GM18867 (cell line): ENCODE measurements at regions not wholly inside any gene's neighbourhood (a gene's known extent, or its start where the extent isn't known, plus 50 kb on each side); places are given as distances from the start of the nearest gene placed in this dataset.
A peak's percentile ranks its signal among the peaks of the same experiment; 100 is the strongest.
"Not testable (repeated sequence)": the region's sequence is repeated elsewhere in the genome, so short reads cannot be mapped to it uniquely, and the experiment has no call there.

Experiments
- ATAC-seq: cut with Tn5 transposase; IDR thresholded peaks from one replicate; pipeline ENCODE4 v1.9.1; 2021; ENCODE audit warnings: mild to moderate bottlenecking, moderate library complexity; ENCODE audit not compliant: unreplicated experiment

DNA sequence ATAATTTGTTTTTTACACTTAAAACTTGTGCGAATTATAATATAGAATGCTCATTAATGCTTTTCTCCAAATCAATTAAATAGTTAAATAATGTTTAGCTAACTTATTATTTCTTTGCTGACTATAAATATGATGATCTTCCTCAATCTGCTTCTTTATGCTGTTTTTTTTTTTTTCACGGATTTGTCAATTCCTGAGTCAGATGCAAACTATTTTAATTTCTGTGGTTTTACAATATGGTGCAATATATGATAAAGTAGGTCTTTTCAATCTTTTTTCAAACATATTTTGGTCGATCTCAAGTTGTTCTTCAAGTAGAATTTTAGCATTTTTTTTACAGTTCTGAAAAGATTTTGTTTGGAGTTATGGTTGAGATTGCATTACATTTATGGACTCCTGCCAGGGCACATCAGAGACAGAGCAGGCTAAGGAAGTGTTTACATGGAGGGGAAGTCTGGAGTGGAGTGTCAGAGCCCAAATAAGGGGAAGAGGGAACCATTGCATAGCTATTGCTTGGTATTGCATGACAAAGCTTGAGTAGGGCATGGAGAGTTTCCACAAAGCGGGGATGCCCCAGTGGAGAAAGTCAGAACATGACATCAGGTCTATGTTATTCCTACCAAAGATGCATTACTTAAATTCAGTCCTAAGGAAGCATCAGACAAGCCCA, 204.4 kb downstream of the OTUD1 start:
- ATAC-seq, result no peak

- no peak for ATAC-seq
Measured at GRCh38 chr10:23648618-23649017, 209.7 kb downstream of the OTUD1 start.

- ATAC-seq, result no peak
Measured at GRCh38 chr10:23656735-23657134, 217.9 kb downstream of the OTUD1 start.

GRCh38 chr10:23657677-23658076, 218.8 kb downstream of the OTUD1 start:
- ATAC-seq, result no peak

DNA sequence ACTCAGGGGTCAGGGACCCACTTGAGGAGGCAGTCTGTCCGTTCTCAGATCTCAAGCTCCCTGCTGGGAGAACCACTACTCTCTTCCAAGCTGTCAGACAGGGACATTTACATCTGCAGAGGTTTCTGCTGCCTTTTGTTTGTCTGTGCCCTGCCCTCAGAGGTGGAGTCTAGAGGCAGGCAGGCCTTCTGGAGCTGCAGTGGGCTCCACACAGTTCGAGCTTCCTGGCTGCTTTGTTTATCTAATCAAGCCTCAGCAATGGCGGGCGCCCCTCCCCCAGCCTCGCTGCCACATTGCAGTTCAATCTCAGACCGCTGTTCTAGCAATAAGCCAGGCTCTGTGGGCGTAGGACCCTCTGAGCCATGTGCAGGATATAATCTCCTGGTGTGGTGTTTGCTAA, 233.0 kb downstream of the OTUD1 start:
- ATAC-seq, result not testable (repeated sequence)

GRCh38 chr10:23675585-23675984, 236.7 kb downstream of the OTUD1 start:
- ATAC-seq, result no peak

- ATAC-seq, result no peak
Measured at GRCh38 chr10:23676296-23676695, 237.4 kb downstream of the OTUD1 start.

DNA sequence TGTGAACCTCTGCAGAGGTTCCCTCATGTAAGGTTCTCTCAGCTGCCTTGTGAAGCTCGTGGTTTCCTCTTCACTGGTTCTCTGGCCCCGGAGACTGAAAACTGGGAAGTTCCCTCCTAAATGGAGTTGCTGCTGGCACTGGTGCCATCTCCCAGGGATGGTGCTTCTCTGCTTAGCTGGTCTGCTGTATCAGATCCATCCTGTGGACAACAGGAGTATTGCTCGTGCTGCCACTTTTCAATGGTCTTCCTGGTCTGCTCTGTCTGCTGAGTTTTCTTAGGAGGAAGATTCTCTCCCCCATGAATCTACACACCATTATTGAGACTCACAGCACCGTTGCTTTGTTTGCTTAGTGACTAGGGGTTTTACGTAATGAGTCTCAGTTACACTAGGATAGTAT, 247.8 kb downstream of the OTUD1 start:
- no peak for ATAC-seq

- no peak for ATAC-seq
Measured at GRCh38 chr10:23692736-23693135, 253.9 kb downstream of the OTUD1 start.

- no peak for ATAC-seq
Measured at GRCh38 chr10:23693501-23693901, 254.6 kb downstream of the OTUD1 start.

- ATAC-seq, result no peak
Measured at GRCh38 chr10:23693925-23694324, 255.1 kb downstream of the OTUD1 start.

DNA sequence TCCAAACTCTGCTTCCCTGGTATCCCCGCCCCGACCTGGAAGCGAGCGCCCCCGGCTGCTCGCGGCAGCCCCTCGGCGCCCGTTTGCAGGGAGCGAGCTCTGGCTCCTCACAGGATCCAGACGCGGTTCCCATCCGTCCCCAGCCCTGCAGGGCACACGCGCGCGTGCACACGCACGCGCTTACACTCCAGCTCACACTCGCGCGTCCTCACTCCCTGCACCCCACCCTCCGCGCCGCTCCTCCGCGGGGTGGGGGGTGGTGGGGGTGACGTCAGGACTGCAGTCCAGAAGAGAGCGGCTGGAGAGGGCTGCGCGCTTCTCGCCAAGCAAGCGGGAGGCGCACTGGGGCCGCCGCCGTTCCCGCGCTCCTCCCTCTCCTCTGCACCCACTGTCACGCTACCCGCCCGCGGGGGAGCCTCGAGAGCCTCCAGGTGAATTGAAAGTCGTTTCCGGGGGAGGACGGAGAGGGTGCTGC, 255.6 kb downstream of the OTUD1 start:
- ATAC-seq, result no peak

DNA sequence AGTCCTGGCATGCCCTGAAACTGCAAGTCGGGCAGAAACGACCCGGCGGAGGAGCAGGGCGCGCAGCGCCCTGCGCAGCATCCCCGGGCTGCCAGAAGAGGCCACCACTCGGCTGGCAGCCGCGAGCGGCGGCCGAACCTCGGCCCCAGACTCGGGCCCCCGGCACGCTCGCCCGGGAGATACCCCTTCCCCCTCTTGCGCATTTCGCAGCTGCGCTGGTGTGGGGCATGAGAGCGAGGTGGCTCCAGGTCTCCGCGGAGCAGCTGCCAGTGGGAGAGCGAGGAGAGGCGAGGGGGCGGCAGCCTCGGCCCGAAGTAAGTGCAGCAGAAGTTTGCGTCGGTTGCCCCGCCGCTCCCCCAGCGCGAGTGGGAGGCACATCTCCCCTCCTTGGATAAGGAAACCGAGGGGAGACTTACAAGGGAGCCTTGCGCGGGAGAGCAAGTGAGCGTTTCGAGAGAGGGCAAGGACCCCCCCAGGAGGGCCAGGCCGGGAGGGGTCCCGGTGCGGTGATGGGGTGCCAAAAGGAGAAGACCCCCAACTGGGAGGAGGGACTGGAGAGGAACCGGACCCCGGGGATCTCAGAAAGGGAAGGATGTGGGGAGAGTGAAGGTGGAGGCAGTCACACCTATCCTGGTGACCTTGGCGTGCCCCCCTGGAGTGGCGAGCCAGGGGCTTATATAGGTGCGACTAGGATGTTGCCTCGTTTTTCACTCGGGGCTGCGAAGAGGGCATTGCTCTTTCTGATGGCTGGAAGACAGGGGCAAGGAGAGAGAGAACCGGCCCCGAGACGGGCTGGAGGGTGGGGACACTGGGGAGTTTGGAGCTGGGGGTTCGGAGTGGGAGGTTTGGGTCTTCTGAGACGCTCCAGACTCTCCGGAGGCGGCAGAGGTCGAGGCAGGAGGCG, 256.3 kb downstream of the OTUD1 start:
- ATAC-seq, result no peak

GRCh38 chr10:23695825-23696420, 257.0 kb downstream of the OTUD1 start:
- ATAC-seq, result no peak

- no peak for ATAC-seq
Measured at GRCh38 chr10:23696476-23696875, 257.6 kb downstream of the OTUD1 start.

DNA sequence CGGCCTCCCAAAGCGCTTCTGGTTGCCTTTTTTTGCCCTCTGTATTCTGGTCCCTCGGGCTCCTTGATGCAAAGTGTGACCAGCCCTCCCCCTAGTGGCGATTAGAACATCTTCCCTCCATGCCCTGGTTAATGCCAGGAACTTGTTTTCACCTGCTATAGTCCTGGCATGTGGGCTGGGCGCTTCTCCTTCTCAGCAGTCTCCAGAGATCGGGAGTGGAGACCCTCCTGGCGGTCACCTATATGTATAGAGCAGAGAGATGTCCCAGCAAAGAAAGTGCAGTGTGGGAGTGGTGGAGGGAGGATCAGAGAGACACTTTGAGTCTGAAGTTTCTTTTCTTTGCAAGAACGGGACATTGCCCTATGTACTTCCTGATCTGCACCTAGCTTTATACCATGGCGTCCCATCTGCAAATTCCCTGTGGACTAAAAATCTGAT, 264.1 kb downstream of the OTUD1 start:
- peak; percentile 98 for ATAC-seq

DNA sequence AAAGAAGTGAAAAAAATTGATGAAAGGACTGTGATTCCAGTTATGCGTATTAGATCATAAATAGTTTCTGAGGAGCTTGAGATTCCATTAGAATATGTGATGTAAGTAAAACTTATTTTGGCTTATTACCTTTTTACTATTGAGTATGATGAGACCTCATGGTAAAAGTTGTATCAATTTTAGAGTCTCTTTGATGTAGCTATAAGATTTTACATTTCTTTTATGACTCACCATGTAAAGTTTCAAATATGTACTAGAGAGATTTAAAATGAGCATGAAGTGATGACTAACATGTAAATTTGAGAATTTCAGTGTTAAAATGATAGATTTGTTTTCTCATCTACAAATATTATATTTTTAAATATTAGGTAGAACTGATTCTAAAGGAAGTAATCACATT, 276.5 kb downstream of the OTUD1 start:
- no peak for ATAC-seq

DNA sequence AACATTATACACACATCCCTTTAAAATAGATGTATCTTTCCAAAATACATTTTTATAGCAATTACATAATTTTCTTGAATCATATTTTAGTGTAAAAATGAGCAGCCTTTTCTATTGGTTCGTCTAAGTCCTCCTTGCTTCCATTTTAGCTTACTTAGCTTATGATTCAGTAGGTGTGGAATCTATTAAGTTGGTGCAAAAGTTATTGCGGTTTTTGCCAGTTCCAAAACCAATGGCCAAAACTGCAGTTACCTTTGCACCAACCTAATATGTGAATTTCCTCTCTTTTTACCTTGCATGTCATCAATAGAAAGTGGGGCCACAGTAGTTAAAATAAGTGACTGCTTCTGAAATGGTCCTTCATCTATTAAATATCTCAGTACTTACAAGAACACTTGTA, 279.0 kb downstream of the OTUD1 start:
- no peak for ATAC-seq

- ATAC-seq, result no peak
Measured at GRCh38 chr10:23718946-23719345, 280.1 kb downstream of the OTUD1 start.

DNA sequence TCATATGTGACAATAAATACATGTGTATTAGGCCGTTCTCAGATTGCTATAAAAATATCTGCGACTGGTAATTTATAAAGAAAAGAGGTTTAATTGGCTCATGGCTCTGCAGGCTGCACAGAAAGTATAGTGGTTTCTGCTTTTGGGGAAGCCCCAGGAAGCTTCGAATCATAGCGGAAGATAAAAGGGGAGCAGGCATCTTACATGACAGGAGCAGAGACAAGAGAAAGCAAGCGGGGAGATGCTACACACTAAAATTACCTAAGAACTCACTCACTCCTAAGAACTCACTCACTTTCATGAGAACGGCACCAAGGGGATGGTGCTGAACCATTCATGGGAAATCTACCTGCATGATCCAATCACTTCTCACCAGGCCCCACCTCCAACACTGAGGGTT, 284.9 kb downstream of the OTUD1 start:
- no peak for ATAC-seq

DNA sequence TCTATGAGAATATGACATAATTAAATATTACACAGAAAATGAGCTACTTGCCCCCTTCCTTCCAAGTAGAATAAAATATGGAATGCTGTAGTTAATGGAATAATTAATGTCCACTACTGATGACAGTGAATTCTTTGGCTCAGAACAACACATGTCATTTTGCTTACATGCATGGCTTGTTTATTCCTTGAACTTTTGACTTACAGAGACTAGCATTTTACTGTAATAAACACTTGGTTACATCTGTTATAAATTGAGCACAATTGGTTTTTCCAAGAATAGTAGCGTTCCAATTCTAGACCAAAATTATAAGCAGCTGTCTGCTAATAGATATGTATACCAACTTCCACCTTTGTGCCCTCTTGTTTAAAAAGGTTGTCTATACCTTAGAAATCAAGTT, 286.7 kb downstream of the OTUD1 start:
- no peak for ATAC-seq

- ATAC-seq, result peak; percentile 99
Measured at GRCh38 chr10:23742368-23742767, 303.5 kb downstream of the OTUD1 start.
